ENCODE measurements at regions not wholly inside any gene's neighbourhood (a gene's known extent, or its start where the extent isn't known, plus 50 kb on each side); places are given as distances from the start of the nearest gene placed in this dataset.

- peak in 1 of 3 donors; percentile 47 for DNase-seq
- H3K27me3 ChIP-seq = no peaks in the 10 kb centered on the region
- no peak overlapping the region for H3K27ac ChIP-seq
- no peaks in the 10 kb centered on the region for H3K4me1 ChIP-seq
- H3K9me3 ChIP-seq = no peaks in the 10 kb centered on the region
- TF ChIP-seq, protein P1, sequence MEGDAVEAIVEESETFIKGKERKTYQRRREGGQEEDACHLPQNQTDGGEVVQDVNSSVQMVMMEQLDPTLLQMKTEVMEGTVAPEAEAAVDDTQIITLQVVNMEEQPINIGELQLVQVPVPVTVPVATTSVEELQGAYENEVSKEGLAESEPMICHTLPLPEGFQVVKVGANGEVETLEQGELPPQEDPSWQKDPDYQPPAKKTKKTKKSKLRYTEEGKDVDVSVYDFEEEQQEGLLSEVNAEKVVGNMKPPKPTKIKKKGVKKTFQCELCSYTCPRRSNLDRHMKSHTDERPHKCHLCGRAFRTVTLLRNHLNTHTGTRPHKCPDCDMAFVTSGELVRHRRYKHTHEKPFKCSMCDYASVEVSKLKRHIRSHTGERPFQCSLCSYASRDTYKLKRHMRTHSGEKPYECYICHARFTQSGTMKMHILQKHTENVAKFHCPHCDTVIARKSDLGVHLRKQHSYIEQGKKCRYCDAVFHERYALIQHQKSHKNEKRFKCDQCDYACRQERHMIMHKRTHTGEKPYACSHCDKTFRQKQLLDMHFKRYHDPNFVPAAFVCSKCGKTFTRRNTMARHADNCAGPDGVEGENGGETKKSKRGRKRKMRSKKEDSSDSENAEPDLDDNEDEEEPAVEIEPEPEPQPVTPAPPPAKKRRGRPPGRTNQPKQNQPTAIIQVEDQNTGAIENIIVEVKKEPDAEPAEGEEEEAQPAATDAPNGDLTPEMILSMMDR (IDR thresholded peaks at IDR 0.05) = no peak
- TF ChIP-seq POLR2A (IDR thresholded peaks at IDR 0.05) = no peak
- H3K36me3 ChIP-seq = no peaks in the 10 kb centered on the region
- no peak overlapping the region for H3K4me3 ChIP-seq
These were observed 692.7 kb downstream of the DNAH5 start for GRCh38 chr5:13251623-13252376.

DNA sequence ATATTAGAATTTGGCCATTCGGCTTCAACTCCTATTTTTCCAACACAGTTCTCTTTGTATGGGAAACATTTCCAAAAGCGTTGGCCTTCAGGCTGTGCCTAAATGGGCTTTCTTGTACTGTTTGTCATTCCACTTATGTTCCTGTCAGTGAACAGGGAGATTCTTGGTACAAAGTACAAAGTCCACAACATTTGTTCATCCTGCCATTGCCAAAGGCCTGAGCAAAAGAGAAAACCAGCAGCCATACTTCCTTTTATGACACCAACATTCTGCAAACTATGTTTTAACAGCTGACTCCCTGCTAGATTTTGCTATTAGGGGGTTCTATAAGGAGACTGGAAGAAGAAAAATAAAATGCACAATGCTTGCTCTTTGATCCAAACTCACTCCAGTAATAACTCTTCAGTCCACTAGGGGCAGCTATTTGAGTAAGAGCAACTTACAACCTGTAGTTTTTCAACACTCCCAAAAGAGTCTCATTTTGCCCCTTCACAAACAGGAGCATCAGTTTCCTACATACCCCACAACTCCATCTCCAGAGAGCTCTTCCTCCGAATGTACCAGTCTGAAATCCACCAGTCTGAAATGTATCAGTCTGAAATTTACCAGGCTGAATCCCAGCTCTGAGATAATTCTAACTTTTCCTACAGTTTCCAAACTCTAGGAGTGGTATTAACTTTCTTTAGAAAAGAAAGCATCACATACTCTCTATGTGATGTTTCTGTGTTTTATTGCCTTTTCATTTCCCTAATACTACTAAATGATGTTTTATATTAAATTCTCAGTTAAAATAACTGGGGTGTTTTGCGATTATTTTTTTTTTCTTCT lies 693.8 kb downstream of the DNAH5 start:
- no peak for DNase-seq
- Histone ChIP-seq H3K4me3 (no peak overlapping the region), H3K36me3 (no peaks in the 10 kb centered on the region), H3K9me3 (no peaks in the 10 kb centered on the region), H3K27ac (no peak overlapping the region), H3K27me3 (no peaks in the 10 kb centered on the region), H3K4me1 (no peaks in the 10 kb centered on the region)
- no peak for TF ChIP-seq POLR2A (IDR thresholded peaks at IDR 0.05)
- TF ChIP-seq, protein P1 (IDR thresholded peaks at IDR 0.05) = peak in 2 of 6 experiments; percentile 8 to 44

DNA sequence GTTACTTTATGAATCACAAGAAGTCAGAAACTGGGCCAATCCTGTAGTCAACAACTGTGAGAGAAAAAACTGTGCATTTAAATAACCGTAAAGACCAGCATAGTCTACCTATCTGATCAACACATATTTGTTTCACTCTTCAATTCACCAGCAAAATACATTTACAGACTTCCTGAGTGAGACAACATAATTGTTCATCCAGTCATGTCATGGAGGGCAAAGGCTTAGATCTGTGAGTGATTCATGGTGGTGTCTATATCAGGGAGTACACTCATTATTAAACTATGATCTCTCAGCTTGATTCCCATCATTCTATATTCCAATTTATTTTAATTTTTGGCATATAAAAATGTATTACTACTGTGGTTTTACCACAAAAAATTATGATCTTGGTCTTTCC lies 694.6 kb downstream of the DNAH5 start:
- Histone ChIP-seq H3K9me3 (no peaks in the 10 kb centered on the region), H3K36me3 (no peaks in the 10 kb centered on the region), H3K27me3 (no peaks in the 10 kb centered on the region), H3K4me3 (no peak overlapping the region), H3K4me1 (no peaks in the 10 kb centered on the region), H3K27ac (no peak overlapping the region)
- TF ChIP-seq, protein P1 (IDR thresholded peaks at IDR 0.05) = no peak
- no peak for TF ChIP-seq POLR2A (IDR thresholded peaks at IDR 0.05)
- no peak for DNase-seq

- no peaks in the 10 kb centered on the region for H3K36me3 ChIP-seq
- no peak overlapping the region for H3K4me3 ChIP-seq
- peaks cover 0 to 4% (median 0%) of the 10 kb centered on the region in 4 donors for H3K9me3 ChIP-seq
- DNase-seq = no peak
- H3K27me3 ChIP-seq = no peaks in the 10 kb centered on the region
- TF ChIP-seq POLR2A (IDR thresholded peaks at IDR 0.05) = no peak
- TF ChIP-seq, protein P1 (IDR thresholded peaks at IDR 0.05) = no peak
- no peak overlapping the region for H3K27ac ChIP-seq
- no peaks in the 10 kb centered on the region for H3K4me1 ChIP-seq
These were observed 696.2 kb downstream of the DNAH5 start for GRCh38 chr5:13248253-13248652.

GRCh38 chr5:13246053-13246452 lies 698.4 kb downstream of the DNAH5 start:
- no peaks in the 10 kb centered on the region for H3K4me1 ChIP-seq
- H3K36me3 ChIP-seq = no peaks in the 10 kb centered on the region
- no peaks in the 10 kb centered on the region for H3K27me3 ChIP-seq
- TF ChIP-seq, protein P1 (IDR thresholded peaks at IDR 0.05) = no peak
- no peak for TF ChIP-seq POLR2A (IDR thresholded peaks at IDR 0.05)
- H3K4me3 ChIP-seq = no peak overlapping the region
- peaks cover 0 to 4% (median 0%) of the 10 kb centered on the region in 4 donors for H3K9me3 ChIP-seq
- H3K27ac ChIP-seq = peak overlapping the region in 1 of 4 donors; percentile 42
- no peak for DNase-seq

All from Peyer's patch (tissue), 4 donors.